HG02759 (cell line): ENCODE measurements at regions not wholly inside any gene's neighbourhood (a gene's known extent, or its start where the extent isn't known, plus 50 kb on each side); places are given as distances from the start of the nearest gene placed in this dataset.

ENCODE experiments used
- ATAC-seq: cut with Tn5 transposase; IDR thresholded peaks from one replicate; pipeline ENCODE4 v1.9.1; 2021; ENCODE audit warnings: mild to moderate bottlenecking, moderate library complexity; ENCODE audit not compliant: unreplicated experiment

GRCh38 chr2:219887870-219888269, 260.4 kb downstream of the SLC4A3 start:
- ATAC-seq = no peak

GRCh38 chr2:219893541-219893940, 266.1 kb downstream of the SLC4A3 start:
- ATAC-seq = no peak

GRCh38 chr2:219897456-219897855, 270.0 kb downstream of the SLC4A3 start:
- ATAC-seq = no peak

- no peak for ATAC-seq
Observed at GRCh38 chr2:219901155-219901554, 273.7 kb downstream of the SLC4A3 start.

GRCh38 chr2:219902891-219903552, 275.6 kb downstream of the SLC4A3 start:
- ATAC-seq = no peak

- ATAC-seq = no peak
Observed at GRCh38 chr2:219905640-219906039, 278.2 kb downstream of the SLC4A3 start.

GRCh38 chr2:219906114-219907010, 278.9 kb downstream of the SLC4A3 start:
- ATAC-seq = no peak

- no peak for ATAC-seq
Observed at GRCh38 chr2:219907011-219907365, 279.6 kb downstream of the SLC4A3 start.

GRCh38 chr2:219908538-219908937, 281.1 kb downstream of the SLC4A3 start:
- no peak for ATAC-seq

- ATAC-seq = no peak
Observed at GRCh38 chr2:219911541-219911940, 284.1 kb downstream of the SLC4A3 start.

- no peak for ATAC-seq
Observed at GRCh38 chr2:219912491-219912921, 285.1 kb downstream of the SLC4A3 start.

- no peak for ATAC-seq
Observed at GRCh38 chr2:219914577-219914976, 287.1 kb downstream of the SLC4A3 start.

- ATAC-seq = no peak
Observed at GRCh38 chr2:219916281-219916680, 288.9 kb downstream of the SLC4A3 start.

- ATAC-seq = no peak
Observed at GRCh38 chr2:219916726-219917440, 289.5 kb downstream of the SLC4A3 start.

GRCh38 chr2:219918254-219918653, 290.8 kb downstream of the SLC4A3 start:
- ATAC-seq = no peak

- no peak for ATAC-seq
Observed at GRCh38 chr2:219918944-219919343, 291.5 kb downstream of the SLC4A3 start.

GRCh38 chr2:219919506-219919905, 292.1 kb downstream of the SLC4A3 start:
- no peak for ATAC-seq

GRCh38 chr2:219929835-219930234, 302.4 kb downstream of the SLC4A3 start:
- no peak for ATAC-seq

GRCh38 chr2:219939647-219940046, 312.2 kb downstream of the SLC4A3 start:
- no peak for ATAC-seq

GRCh38 chr2:219944866-219945265, 317.4 kb downstream of the SLC4A3 start:
- no peak for ATAC-seq

GRCh38 chr2:219946021-219946420, 318.6 kb downstream of the SLC4A3 start:
- ATAC-seq = no peak

GRCh38 chr2:219946529-219946928, 319.1 kb downstream of the SLC4A3 start:
- ATAC-seq = no peak
